ENCODE measurements at regions not wholly inside any gene's neighbourhood (a gene's known extent, or its start where the extent isn't known, plus 50 kb on each side); places are given as distances from the start of the nearest gene placed in this dataset.

DNA sequence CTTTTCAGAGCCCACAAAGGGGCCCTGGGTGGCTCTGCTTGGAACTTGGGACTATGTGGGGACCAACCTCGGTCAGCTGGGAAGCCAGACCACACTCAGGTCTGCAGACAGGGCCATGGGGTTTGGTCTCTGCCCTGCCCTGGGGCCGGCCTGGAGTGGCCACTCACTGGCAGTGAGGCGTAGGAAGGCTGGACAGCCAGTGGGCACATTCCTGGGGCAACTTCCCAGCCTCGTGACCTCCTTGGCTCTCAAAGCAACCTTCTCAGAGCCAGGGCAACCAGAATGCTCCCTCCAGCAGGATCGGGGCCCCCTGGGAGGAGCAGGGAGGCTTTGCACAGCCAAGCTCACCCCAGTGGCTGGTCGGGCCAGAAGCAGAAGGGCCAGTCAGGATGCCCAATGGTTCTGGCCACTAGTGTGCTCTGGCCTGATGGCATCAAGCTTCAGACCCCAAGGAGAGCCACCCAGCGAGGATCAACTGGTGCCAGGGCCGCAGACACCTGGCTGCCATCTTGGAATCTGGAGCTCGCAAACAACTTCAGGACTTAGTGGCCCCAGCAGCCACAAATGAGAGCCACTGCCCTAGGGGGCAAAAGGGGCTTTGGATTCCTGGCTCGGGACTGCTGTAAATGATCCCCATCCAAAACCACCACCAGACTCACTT lies 87.1 kb downstream of the MYEOV start:
- no peak for DNase-seq

DNA sequence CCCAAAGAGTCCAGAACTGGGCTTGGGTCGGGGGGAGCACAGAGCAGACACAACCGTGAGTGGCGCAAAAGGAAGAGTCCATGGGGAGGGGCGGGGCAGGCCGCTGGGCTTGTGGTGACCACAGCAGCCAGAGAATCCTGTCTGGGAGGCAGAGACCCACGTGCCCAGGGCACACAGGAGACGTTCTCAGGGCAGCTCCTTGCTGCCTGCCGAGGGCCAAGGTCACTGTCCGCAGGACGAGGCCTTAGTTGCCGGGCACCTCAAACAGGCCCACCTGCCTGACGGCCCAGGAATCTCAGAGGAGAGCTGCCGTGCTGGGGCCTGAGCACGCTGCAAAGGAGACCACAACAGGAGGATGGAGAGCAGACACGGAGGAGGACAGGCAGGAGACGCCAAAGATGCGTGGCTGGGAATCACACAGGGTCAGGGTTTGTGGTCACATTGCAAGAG lies 87.8 kb downstream of the MYEOV start:
- no peak for DNase-seq

DNA sequence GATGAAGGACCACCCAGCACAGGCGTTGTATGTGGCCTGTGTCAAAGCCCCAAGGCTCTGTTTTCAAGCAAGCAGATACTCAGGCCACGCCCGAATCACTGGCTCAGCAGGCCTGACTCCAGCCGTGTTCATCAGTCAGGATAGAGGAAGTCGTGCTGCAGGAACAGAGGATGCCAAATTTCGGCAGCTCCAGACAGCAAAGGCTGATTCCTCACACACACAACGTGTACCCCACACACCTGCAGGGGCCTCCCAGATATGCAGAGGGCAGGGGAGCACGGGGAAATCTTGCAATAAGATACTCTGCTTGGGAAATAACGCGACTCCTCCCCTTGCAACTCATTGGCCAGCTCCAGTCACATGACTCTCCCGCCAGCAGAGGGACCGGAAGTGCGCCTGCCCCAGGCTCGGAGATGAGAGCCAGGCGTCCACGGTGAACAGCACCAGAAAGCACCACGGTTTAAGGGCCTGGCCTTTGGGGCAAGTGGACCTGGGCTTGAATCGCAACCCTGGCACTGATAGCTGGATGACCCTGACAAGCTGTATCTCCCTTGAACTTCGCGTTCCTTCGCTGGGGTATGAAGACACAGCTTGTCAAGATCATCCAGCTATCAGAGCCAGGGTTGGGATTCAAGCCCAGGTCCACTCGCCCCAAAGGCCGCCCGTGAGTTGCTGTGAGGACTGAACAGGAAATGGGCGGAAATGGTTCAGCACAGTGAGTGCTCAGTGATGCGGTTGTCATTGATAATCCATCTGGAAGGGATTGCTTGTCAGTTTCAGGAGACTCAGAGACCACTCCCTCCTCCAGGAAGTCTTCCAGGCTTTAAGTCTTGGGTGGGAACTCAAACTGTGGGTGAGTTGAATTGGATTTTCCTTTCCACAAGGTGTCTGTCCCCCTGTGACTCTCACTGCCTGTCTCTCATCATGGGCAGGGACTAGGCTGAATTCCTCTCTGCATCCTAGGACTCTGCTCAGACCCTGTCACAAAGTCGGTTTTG lies 88.5 kb downstream of the MYEOV start:
- peak; percentile 10 for DNase-seq

DNA sequence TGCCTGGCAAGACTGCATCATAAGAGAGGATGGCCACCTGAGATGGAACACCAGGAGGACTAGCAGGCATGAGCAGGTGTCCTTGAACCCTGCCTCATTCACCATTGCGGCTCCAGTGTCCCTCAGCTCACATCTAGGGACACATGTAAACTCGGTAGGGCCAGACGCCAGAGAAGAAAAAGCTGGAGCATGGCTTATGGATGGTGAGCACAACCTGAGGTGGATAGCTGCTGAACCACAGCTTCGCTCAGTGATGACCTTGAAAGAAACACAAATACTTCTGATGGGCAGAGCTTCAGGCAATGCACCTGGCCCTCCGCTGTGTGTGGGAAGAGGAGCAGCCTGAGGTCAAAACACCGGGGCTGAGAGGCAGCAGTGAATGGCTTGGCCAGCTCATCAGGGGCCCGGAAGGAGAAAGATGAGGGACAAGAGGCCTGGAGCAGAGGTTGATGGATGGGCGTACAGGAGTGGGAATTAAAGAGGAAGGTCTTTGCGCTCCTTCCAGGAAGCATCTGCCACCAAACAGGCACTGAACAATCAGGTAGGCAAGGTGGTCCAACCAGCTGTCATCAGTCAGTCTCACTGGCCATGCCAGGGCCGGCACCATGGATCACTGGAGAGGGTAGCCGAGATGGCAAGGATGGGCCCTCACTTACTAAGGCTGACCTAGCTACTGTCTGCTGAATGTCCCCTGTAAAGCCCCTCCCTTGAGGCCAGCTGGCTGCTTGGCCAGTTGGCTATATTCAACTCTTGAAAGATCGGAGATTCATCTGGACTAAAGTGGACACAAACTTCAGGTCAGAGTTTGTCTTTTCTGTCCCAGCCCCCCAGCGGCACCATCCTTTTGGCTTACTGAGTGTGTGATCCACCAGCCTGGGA lies 89.7 kb downstream of the MYEOV start:
- DNase-seq = no peak

DNA sequence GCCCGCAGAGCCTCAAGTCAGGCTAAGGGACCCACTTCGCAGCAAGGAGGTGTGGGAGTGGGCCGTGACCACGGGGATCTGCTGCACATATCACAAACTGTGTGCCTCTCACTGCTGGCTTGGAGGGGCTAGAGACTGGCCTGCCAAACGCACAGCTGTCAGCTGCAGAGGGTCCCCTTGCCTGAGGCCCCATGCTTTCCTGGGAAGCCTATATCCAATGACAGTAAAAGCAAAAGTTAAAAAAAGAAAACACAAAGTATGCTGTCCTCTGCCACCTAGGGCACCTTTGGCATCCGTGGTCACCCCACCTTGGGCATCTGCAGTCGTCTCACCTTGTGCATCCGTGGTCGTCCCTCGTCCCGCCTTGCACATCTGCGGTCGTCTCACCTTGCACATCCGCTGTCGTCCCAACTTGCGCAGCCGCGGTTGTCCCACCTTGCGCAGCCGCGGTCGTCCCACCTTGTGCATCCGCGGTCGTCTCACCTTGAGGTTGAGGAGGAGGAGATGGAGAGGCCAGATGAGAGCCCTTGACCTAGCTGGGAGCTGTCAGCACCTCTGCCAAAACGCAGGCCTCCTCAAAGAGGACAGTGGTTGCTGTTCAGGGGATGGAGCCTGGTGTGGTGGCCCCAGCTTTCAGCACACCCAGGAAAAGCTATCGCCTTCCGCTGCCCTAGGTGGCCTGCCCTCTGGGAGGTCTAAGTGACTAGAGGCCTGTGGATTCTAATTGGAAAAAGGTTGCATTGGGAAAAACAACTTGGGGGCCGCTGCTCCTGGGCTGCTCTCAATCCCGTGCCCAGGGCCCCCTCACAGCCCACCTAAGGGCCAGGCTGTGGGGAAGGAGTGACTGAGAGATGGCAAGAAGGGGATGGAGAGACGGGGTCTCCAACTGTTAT lies 90.5 kb downstream of the MYEOV start:
- DNase-seq = no peak

DNA sequence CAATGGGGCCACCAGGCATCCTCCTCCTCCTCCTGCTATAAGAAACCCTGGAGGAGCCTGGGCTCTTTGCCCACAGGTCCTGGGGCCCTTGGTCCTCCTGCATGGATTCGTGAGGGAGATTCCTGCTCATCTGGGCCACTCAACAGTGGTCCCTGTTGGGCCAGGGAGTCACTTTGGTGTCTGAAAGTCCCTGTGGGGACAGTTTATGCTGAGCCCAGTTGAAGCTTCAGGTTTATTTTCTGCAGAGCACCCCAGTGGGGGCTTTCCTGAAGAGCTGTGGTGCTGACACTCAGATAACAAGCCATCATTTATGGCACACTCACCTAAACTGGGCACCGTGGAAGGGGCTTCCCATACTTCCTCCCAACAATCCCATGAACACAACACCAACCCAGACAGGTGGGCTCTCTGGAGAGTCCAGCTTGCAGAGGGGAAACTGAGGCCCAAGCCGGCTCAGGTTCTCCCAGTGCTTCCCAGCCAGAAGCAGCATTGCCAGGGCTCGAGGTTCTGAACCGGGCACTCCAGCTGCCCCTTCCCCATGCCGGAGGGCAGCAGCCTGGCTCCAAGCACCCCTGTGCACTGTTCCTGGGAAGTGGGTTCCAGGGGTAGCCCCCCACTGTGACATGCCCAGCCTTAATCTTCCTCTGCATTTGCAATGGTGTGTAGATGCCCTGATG lies 91.3 kb downstream of the MYEOV start:
- no peak for DNase-seq

DNA sequence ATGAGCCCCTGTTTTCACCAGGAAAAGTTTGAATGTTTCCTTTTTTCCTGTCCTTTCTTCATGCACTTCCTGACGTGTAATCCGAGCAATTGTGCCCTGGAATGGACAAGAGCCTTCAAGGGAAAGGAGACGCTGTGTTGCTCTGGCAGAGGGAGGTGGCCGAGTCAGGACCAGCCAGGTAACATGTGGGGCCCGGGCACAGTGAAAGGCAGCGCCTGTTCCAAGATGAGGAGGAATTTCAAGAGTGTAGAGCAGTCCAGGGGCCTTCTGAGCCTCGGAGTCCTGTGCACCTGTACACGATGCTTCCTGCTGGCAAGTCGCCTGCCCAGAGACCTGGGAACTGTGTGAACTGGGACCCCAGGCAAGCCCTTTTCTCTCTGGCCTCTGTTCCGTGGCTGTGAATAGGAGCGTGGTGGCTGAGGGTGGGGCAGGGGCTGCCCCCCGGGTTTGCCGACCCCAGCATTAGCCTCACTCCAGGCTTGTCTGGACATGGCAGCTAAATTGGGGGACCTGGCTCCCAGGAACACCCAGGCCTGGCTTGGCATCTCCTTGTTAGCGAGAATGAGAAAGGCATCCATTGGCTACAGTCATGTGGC lies 92.0 kb downstream of the MYEOV start:
- DNase-seq = no peak

DNA sequence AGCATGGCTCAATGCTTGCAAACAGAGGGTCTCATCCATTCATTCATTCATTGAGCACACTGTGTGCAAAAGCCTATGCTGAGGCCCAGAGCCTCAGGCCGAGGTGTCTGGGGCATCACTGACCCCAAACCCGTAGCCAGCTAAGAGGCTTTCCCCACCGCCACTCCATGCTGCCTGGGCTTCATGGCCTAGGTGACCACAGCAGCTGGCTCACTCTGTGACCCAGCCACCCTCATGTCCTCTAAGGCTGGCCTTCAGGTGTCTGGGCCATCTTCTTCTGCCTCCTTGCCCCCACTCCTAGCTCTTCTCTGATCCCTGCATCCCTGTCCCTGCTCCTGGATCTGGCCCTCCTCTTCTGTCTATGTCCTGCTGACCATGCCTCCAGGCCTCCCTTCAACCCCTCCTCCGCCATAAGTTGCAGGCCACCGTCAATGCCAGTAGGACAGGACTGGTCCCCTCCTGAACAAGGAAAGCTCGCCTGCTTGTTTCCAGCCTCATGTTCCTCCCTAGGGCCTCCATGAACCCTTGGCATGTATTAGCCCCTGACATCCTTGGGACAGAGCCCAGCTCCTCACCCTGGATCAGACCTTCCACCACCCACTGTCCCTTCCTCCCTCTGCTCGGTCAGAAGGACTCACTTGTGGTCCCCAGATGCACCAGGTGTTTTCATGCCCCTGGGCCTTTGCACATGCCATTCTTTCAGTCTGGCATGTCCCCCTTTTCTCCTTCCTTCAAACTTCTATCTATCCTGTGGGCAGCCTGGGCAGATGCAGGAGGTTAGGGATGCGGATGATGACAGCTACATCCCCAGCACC lies 92.8 kb downstream of the MYEOV start:
- DNase-seq = no peak

DNA sequence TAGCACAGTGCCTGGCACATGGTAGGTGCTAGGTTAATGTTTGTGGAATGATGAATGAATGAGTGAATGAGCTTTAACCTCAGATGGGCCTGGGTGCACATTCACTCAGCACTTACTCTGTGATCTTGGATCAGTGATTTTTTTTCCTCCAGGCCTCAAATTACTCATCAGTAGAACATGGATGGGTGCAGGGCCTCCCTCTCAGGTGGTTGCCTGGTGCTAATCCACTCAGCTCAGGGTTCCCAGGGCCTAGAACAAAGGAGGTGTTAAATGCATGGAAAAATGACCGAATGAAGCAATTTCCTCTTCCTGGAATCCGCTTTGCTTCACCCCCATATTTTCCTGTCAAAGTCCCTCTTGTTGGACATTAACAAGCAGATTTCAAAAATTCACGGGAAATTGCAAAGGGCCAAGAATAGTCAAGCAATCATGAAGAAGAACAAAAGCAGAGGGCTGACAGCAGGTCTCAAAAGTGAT lies 93.5 kb downstream of the MYEOV start:
- DNase-seq = no peak

DNA sequence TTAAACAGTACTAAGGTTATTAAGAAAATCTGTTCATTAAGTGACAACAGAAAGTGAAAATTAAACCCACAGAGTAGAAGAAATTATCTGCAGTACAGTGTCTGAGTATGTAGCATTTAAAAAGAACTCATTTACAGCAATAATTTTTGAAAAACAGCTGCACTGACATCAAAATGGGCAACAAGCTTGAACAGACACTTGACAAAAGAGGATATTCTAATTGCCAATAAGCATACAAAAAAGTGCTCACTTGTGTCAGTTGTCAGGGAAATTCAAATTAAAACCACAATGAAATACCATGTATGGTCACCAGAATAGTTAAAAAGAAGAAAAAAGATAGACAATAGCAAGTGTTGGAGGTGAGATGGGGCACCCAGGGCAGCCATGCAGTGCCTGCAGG lies 93.3 kb upstream of the LINC01488 start:
- no peak for DNase-seq

DNA sequence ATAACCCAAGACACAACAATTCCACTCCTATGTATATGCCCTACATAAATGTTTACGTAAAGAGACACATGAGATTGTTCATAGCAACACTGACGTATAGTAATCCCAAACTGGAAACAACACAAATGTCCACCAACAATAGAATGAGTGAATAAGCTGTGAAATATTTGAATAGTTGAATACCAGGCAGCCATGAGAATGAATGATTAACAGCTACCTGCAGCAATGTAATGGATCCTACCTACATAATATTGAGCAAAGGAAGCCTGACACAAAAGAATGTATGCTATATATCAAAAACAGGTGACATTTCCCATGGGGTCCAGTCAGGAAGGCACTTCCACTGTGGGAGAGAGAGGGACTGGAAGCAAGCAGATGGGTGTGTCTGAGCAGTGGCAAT lies 92.8 kb upstream of the LINC01488 start:
- no peak for DNase-seq

DNA sequence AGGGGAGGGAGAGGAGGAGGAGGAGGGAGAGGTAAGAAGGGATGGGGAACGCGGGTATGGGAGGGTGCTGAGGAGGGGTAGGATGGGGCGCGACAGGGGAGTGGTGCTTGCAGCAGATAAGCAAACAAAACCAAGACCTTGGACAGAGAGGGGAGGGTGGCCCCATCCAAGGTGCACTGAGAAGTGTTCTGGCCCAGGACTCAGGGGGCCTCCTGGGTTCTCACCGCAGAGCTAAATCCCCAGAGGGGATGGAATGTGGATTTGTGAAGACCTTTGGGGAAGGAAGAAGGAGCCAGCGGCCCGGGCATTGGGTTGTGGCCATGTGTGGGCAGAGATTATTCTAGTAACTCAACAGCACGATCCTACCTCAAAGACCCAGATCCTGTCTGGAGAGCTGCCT lies 90.9 kb upstream of the LINC01488 start:
- no peak for DNase-seq

DNA sequence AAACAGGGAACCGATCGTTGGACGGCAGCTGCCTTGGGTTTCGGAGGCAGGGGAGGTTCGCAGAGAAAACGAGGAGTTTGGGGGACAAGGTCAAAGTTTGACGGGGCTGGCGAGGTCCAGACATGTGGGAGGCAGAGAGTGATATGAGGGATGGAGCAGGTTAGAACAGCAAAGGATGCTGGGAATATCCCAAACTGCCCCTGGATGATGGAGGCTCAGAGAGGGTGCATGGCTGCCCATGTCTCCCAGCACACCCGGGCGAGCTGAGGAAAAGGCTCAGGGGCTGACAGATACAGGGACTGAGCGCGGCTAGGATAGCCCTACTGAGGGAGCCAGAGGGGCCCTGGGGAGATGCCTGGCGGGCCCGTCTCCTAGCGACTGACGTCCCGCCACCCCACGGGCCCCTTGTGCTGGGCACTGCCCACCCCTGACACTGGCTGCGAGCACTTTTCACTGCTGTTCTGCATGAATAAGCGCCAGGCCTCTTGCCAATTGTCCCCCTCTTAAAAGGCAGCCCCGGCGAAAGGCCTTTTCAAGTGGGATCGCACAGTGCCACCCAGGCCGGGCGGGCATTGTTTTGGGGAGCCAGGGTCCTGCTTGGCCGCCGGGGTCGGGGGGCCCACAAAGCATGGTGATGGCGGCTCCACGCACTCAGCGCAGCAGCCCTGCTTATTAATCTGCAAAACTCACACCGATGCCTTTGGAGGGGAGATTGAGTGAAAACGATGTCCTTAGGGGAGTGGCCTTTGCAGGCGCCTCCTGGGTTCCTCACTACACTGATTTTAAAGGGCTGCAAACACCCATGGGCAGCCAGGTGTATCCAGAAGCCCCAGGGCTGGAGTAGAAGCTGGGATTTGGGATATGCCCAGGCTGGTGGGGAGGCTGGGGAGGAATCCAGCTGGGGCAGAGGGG lies 90.0 kb upstream of the LINC01488 start:
- no peak for DNase-seq

DNA sequence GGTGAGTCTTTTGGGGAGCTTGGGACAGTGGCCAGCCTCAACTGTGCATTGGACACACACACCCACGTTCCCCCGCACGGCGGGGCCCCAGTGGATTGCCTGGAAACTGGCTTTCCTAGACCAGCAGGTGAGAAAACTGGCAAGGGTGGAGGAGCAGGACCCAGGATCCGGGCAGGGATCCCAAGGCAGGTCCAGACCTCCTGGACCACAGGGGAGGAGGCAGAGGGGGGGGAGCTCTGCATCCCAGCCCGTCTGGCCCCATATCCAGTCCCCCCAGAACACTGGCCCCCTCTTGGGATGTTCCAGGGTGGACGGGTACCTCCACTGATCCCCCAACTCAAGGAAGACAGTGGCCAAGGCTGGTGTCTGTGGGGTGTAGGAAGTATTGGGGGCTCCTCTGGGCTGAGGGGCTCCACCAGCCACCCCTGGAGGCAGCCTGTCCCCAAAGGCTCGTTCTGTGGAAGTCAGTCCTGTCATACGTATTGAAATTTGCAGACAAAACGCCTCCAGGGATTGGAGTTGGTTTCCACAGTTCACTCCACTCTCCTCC lies 89.3 kb upstream of the LINC01488 start:
- DNase-seq = no peak

DNA sequence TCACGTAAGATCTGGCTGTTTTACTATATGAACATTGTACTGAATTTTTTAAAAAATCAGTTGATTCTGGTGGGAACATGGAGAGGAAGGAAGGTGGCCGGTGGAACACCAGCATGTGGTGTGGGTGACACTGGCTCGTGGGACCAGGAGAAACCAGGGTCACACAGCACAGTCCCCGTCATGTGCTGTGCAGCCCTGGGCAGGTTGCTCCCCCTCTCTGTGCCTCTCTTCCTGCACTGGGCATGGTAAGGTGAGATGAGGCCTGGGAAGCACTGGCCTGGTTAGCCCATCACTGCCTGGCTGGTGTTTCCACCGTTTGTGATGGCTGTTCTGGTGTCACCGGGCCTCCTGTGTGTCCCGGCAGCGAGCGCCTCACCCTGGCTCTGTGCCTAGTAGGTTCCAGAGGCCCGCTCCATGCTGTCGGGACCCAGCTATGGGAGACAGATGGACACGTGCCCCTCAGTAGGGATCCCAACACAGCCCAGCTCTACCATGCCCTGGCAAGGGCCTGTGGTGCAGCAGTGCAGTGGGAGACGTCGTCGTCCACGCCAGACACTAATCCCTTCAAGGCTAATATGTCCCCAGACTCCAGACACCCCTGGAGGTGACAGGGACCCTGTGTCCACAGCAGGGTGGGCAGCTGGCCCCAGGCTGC lies 88.2 kb upstream of the LINC01488 start:
- no peak for DNase-seq

DNA sequence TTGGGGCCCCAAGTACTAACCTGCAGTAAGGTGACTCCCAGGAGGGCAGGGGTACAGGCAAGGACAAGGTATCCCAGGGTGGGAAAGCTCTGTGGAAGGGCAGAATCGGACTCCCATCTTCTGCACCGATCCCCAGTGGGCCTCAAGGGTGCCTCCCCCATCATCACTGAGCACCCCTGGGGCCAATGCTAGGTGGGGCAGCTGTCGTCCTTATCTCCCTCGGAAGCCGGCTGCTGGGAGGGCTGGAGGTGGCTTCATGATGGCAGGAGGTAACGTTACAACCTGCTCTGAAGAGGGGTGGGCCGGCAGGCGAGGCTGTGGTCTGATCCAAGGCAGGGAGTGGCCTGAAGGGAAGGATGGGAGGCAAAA lies 87.6 kb upstream of the LINC01488 start:
- DNase-seq = no peak

DNA sequence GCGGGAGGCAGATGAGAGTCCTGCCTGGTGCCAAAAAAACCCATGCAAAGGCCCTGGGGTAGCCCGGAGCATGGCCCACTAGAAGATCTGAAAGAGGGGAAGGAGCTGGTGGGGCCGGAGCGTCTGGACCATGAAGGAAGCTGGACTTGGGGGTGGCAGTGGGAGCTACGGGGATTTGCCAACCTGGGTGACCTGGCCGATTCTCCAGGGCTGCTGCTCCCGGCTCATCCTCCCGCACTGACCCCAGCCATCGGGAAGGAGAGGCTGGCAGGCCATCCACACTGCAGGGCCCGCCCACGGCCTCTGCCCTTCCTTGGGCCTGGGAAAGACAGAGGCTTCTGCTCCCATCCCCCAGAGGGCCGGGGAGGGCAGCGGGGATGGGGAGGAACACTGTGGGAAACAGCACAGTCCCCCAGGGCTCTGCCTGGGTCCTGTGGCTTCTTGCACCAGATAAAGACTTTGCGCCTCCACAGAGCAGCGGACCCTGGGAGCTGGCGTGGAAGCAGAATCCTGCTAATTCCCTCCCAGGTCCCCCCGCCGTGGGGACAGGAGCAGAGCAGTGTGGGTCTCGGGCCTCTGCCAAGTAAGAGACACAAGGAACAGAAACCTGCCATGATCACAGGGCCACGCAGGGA lies 87.1 kb upstream of the LINC01488 start:
- DNase-seq = no peak

DNA sequence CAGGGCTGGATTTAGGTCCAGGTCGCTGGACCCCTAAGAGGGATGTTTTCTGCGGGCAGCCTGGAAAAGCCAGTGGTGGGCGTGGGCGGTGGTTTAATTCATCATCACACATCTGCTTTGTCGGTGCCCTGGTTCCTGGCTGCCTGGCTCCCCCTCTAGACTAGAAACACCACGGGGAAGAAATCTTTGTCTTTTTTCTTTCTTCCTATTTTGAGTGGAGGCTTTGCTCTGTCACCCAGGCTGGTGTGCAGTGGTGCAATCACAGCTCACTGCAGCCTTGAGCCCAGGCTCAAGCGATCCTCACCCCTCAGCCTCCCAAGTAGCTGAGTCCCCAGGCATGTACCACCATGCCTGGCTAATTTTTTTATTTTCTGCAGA lies 86.6 kb upstream of the LINC01488 start:
- no peak for DNase-seq
